Breast epithelium (tissue), 4 donors: ENCODE measurements at regions not wholly inside any gene's neighbourhood (a gene's known extent, or its start where the extent isn't known, plus 50 kb on each side); places are given as distances from the start of the nearest gene placed in this dataset.

ENCODE experiments used
- DNase-seq, 2 donors: peaks; one replicate each; pipeline ENCODE4 v3.0.0-alpha.2; 2019; ENCODE audit warnings: low spot score in 2 of 2
- H3K27ac ChIP-seq, 2 donors: fragments of 200-600 bp; sonication (generic) in 1 of 2; one replicate each; pipeline ENCODE4 v1.5.1; 2016 to 2019; ENCODE audit warnings: mild to moderate bottlenecking in 1 of 2
- H3K27me3 ChIP-seq, 2 donors: fragments of 200-600 bp; sonication (generic) in 1 of 2; one replicate each; pipeline versions ENCODE4 v1.5.1 to v1.6.0; 2017 to 2019; ENCODE audit warnings: control low read depth in 1 of 2, mild to moderate bottlenecking in 1 of 2
- H3K36me3 ChIP-seq: fragments of 200-600 bp; one replicate; pipeline ENCODE4 v1.5.1; 2019
- H3K4me1 ChIP-seq, 2 donors: fragments of 200-600 bp; sonication (generic); one replicate each; pipeline ENCODE4 v1.5.1; 2016 to 2019; ENCODE audit warnings: control low read depth in 1 of 2
- H3K4me3 ChIP-seq, 3 donors: fragments of 200-600 bp; sonication (generic); 1 replicate in 2 of 3; 2 replicates in 1 of 3; pipeline ENCODE4 v1.5.1; 2016 to 2019; ENCODE audit warnings: mild to moderate bottlenecking in 3 of 3, moderate library complexity in 2 of 3
- H3K9me3 ChIP-seq, 2 donors: fragments of 200-600 bp; sonication (generic) in 1 of 2; one replicate each; pipeline ENCODE4 v1.5.1; 2016 to 2019; ENCODE audit warnings: control low read depth in 1 of 2
- CTCF ChIP-seq, 3 donors: fragments of 450-650 bp; IDR thresholded peaks; one replicate each; pipeline ENCODE4 v1.5.1; 2016 to 2017; ENCODE audit warnings: antibody characterized with exemption in 3 of 3, mild to moderate bottlenecking in 3 of 3, moderate library complexity in 3 of 3
- POLR2A ChIP-seq: fragments of 450-650 bp; IDR thresholded peaks from one replicate; pipeline ENCODE4 v1.6.1; 2016; ENCODE audit warnings: antibody characterized with exemption, mild to moderate bottlenecking, moderate library complexity
- POLR2AphosphoS5 ChIP-seq, 3 donors: sonication (generic); formaldehyde crosslinking; IDR thresholded peaks; one replicate each; pipeline ENCODE4 v1.6.1; 2017; ENCODE audit warnings: antibody characterized with exemption in 3 of 3
- intact Hi-C: fragments of 100-400 bp; cut with DNase I; formaldehyde crosslinking; loops from one replicate; pipeline ENCODE4 v1.15.1; 2023; ENCODE audit warnings: low total_unique reads

DNA sequence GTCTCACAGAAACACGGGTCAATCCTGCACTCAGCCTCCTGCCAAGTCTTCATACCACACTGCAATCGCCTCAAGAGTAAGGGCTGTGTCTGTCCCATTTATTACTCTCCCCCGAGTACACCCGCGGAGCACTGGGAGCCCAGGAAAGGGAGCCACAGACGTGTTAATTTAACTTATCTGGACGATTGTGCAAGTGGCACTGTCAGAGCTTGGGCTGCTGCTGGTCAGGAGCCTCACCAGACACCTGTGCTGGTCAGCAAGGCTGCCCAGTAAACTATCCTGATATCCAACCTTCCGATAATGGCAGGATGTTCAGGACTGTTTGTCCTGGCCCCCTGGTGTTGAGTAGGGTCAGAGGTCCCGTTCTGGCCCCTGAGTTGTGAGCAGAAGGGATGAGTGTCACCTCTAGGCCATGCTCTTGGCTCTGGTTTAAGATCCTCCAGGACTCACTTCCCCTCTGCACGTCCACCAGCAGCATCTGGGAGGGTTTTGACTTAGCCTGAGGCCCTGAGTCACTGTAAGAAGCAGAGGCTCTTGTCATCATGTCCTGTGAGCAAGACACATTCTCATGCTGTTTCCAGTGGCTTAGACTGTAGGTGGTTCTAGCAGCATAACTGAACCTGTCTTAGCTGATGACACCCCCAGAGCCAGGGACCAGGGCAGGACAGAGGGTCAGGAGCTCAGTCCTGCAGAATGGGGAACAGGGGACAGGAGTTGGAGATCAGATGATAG is 82.5 kb upstream of the ARL4C start:
- intact Hi-C loops: no loop called here
- Histone ChIP-seq H3K36me3 (no peaks in the 10 kb centered on the region), H3K27me3 (no peaks in the 10 kb centered on the region), H3K4me3 (no peak overlapping the region), H3K27ac (no peak overlapping the region), H3K4me1 (no peaks in the 10 kb centered on the region), H3K9me3 (no peaks in the 10 kb centered on the region)
- TF ChIP-seq CTCF (IDR thresholded peaks at IDR 0.05) (no peak), POLR2A (no peak), POLR2AphosphoS5 (IDR thresholded peaks at IDR 0.05) (no peak)
- no peak for DNase-seq

DNA sequence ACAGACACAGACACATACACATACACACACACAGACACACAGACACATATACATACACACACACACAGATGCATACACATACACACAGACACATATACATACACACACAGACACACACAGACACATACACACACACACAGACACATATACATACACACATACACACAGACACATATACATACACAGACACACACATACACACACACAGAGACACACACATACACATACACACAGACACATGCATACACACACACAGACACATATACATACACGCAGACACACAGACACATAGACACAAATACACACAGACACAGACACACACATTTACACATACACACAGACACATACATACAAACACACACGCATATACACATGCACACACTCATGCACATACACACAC is 81.5 kb upstream of the ARL4C start:
- DNase-seq: no peak
- H3K4me3 ChIP-seq: no peak overlapping the region
- no peaks in the 10 kb centered on the region for H3K27me3 ChIP-seq
- no peak overlapping the region for H3K27ac ChIP-seq
- intact Hi-C loops: no loop called here
- no peak for TF ChIP-seq POLR2AphosphoS5 (IDR thresholded peaks at IDR 0.05)
- no peak for TF ChIP-seq POLR2A
- no peak for TF ChIP-seq CTCF (IDR thresholded peaks at IDR 0.05)
- no peaks in the 10 kb centered on the region for H3K4me1 ChIP-seq
- H3K36me3 ChIP-seq: no peaks in the 10 kb centered on the region
- H3K9me3 ChIP-seq: no peaks in the 10 kb centered on the region

- no peaks in the 10 kb centered on the region for H3K4me1 ChIP-seq
- TF ChIP-seq CTCF (IDR thresholded peaks at IDR 0.05): no peak
- no peak for TF ChIP-seq POLR2A
- no peak for TF ChIP-seq POLR2AphosphoS5 (IDR thresholded peaks at IDR 0.05)
- H3K4me3 ChIP-seq: no peak overlapping the region
- intact Hi-C loops: no loop called here
- no peaks in the 10 kb centered on the region for H3K36me3 ChIP-seq
- DNase-seq: no peak
- H3K27ac ChIP-seq: no peak overlapping the region
- no peaks in the 10 kb centered on the region for H3K27me3 ChIP-seq
- H3K9me3 ChIP-seq: no peaks in the 10 kb centered on the region
Measured at GRCh38 chr2:234577191-234577590, 80.3 kb upstream of the ARL4C start.

- Histone ChIP-seq H3K27me3 (no peaks in the 10 kb centered on the region), H3K27ac (no peak overlapping the region), H3K36me3 (no peaks in the 10 kb centered on the region), H3K4me1 (no peaks in the 10 kb centered on the region), H3K4me3 (no peak overlapping the region), H3K9me3 (no peaks in the 10 kb centered on the region)
- TF ChIP-seq CTCF (IDR thresholded peaks at IDR 0.05) (no peak), POLR2A (no peak), POLR2AphosphoS5 (IDR thresholded peaks at IDR 0.05) (no peak)
- DNase-seq: no peak
- intact Hi-C loops: no loop called here
Measured at GRCh38 chr2:234571620-234572407, 74.9 kb upstream of the ARL4C start.

- H3K27ac ChIP-seq: no peak overlapping the region
- intact Hi-C loops: no loop called here
Measured at GRCh38 chr2:234570476-234570875, 73.6 kb upstream of the ARL4C start.

More at GRCh38 chr2:234570476-234570875, 73.6 kb upstream of the ARL4C start:
- Histone ChIP-seq H3K36me3 (no peaks in the 10 kb centered on the region), H3K4me3 (no peak overlapping the region), H3K27me3 (no peaks in the 10 kb centered on the region), H3K4me1 (no peaks in the 10 kb centered on the region), H3K9me3 (no peaks in the 10 kb centered on the region)
- no peak for TF ChIP-seq POLR2AphosphoS5 (IDR thresholded peaks at IDR 0.05)
- TF ChIP-seq CTCF (IDR thresholded peaks at IDR 0.05): no peak
- no peak for DNase-seq
